WTC11 (cell line): ENCODE measurements at regions not wholly inside any gene's neighbourhood (a gene's known extent, or its start where the extent isn't known, plus 50 kb on each side); places are given as distances from the start of the nearest gene placed in this dataset.

Experiments used
- ESRRA ChIP-seq: sonication (generic); formaldehyde crosslinking; IDR thresholded peaks from 2 replicates; pipeline ENCODE4 v1.8.1; 2022; ENCODE audit warnings: mild to moderate bottlenecking, missing genetic modification reagents, borderline replicate concordance
- FOXK1 ChIP-seq: sonication (generic); formaldehyde crosslinking; IDR thresholded peaks from 2 replicates; pipeline ENCODE4 v1.8.0; 2022; ENCODE audit warnings: mild to moderate bottlenecking, moderate library complexity, missing genetic modification reagents
- IRF2 ChIP-seq: sonication (generic); formaldehyde crosslinking; IDR thresholded peaks from 2 replicates; pipeline ENCODE4 v1.8.0; 2022; ENCODE audit warnings: low read depth, missing genetic modification reagents, borderline replicate concordance
- MYBL2 ChIP-seq: sonication (generic); formaldehyde crosslinking; IDR thresholded peaks from 2 replicates; pipeline ENCODE4 v1.8.1; 2023; ENCODE audit warnings: mild to moderate bottlenecking, moderate library complexity, missing genetic modification reagents
- NR2C2 ChIP-seq: sonication (generic); formaldehyde crosslinking; IDR thresholded peaks from 2 replicates; pipeline ENCODE4 v1.8.0; 2022; ENCODE audit warnings: mild to moderate bottlenecking, missing genetic modification reagents
- SMAD3 ChIP-seq: sonication (generic); formaldehyde crosslinking; IDR thresholded peaks from 2 replicates; pipeline ENCODE4 v1.8.0; 2022; ENCODE audit warnings: missing genetic modification reagents, mild to moderate bottlenecking, borderline replicate concordance
- STAT6 ChIP-seq: sonication (generic); formaldehyde crosslinking; conservative IDR thresholded peaks from 2 replicates; pipeline ENCODE4 v1.8.1; 2023; ENCODE audit warnings: mild to moderate bottlenecking, low read depth, missing genetic modification reagents, moderate library complexity
- ZNF219 ChIP-seq: sonication (generic); formaldehyde crosslinking; IDR thresholded peaks from 2 replicates; pipeline ENCODE4 v1.8.0; 2023; ENCODE audit warnings: missing genetic modification reagents, mild to moderate bottlenecking, borderline replicate concordance
- TF ChIP-seq, protein P1 (sequence below): fragments of 200-600 bp; IDR thresholded peaks from 2 replicates; pipeline ENCODE4 v1.8.0; 2022; ENCODE audit warnings: antibody characterized with exemption
- TF ChIP-seq, protein P2 (sequence below): sonication (generic); formaldehyde crosslinking; IDR thresholded peaks from 2 replicates; pipeline ENCODE4 v1.8.1; 2022; ENCODE audit warnings: mild to moderate bottlenecking, moderate library complexity, missing genetic modification reagents

GRCh38 chr16:74117798-74118197 lies 178.8 kb upstream of the PSMD7 start:
- TF ChIP-seq MYBL2 (CRISPR knock-in tag): no peak
- TF ChIP-seq, protein P1, sequence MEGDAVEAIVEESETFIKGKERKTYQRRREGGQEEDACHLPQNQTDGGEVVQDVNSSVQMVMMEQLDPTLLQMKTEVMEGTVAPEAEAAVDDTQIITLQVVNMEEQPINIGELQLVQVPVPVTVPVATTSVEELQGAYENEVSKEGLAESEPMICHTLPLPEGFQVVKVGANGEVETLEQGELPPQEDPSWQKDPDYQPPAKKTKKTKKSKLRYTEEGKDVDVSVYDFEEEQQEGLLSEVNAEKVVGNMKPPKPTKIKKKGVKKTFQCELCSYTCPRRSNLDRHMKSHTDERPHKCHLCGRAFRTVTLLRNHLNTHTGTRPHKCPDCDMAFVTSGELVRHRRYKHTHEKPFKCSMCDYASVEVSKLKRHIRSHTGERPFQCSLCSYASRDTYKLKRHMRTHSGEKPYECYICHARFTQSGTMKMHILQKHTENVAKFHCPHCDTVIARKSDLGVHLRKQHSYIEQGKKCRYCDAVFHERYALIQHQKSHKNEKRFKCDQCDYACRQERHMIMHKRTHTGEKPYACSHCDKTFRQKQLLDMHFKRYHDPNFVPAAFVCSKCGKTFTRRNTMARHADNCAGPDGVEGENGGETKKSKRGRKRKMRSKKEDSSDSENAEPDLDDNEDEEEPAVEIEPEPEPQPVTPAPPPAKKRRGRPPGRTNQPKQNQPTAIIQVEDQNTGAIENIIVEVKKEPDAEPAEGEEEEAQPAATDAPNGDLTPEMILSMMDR: no peak
- TF ChIP-seq ZNF219 (CRISPR knock-in tag): no peak
- no peak for TF ChIP-seq STAT6 (CRISPR knock-in tag)
- TF ChIP-seq NR2C2 (CRISPR knock-in tag): no peak
- TF ChIP-seq ESRRA (CRISPR knock-in tag): no peak
- no peak for TF ChIP-seq FOXK1 (CRISPR knock-in tag)
- TF ChIP-seq IRF2 (CRISPR knock-in tag): no peak
- no peak for TF ChIP-seq SMAD3 (CRISPR knock-in tag)
- TF ChIP-seq, protein P2, sequence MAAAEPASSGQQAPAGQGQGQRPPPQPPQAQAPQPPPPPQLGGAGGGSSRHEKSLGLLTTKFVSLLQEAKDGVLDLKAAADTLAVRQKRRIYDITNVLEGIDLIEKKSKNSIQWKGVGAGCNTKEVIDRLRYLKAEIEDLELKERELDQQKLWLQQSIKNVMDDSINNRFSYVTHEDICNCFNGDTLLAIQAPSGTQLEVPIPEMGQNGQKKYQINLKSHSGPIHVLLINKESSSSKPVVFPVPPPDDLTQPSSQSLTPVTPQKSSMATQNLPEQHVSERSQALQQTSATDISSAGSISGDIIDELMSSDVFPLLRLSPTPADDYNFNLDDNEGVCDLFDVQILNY: no peak
